Sigmoid colon (tissue), 6 donors: ENCODE measurements at regions not wholly inside any gene's neighbourhood (a gene's known extent, or its start where the extent isn't known, plus 50 kb on each side); places are given as distances from the start of the nearest gene placed in this dataset.

Source experiments
- DNase-seq: peaks from one replicate; pipeline ENCODE4 v3.0.0-alpha.2; 2019
- H3K27ac ChIP-seq, 4 donors: fragments of 200-600 bp; sonication (generic); one replicate each; pipeline ENCODE4 v1.5.1; 2016 to 2019; ENCODE audit warnings: mild to moderate bottlenecking in 1 of 4
- H3K27me3 ChIP-seq, 3 donors: fragments of 200-600 bp; sonication (generic); one replicate each; pipeline ENCODE4 v1.5.1; 2019; ENCODE audit warnings: mild to moderate bottlenecking in 1 of 3
- H3K36me3 ChIP-seq, 4 donors: fragments of 200-600 bp; sonication (generic); one replicate each; pipeline ENCODE4 v1.5.1; 2016 to 2019
- H3K4me1 ChIP-seq, 4 donors: fragments of 200-600 bp; sonication (generic); one replicate each; pipeline ENCODE4 v1.5.1; 2017 to 2019
- H3K4me3 ChIP-seq, 4 donors: fragments of 200-600 bp; sonication (generic); one replicate each; pipeline ENCODE4 v1.5.1; 2017 to 2019; ENCODE audit warnings: mild to moderate bottlenecking in 2 of 4, moderate library complexity in 1 of 4
- H3K9me3 ChIP-seq, 4 donors: fragments of 200-600 bp in 3 of 4; sonication (generic) in 3 of 4; one replicate each; pipeline versions ENCODE4 v1.5.1 to v1.6.1; 2013 to 2019
- EP300 ChIP-seq, 4 donors: sonication (generic); formaldehyde crosslinking; IDR thresholded peaks; one replicate each; pipeline ENCODE4 v1.6.1; 2017; ENCODE audit warnings: antibody characterized with exemption in 4 of 4
- POLR2A ChIP-seq, 2 donors: fragments of 450-650 bp; IDR thresholded peaks; one replicate each; pipeline ENCODE4 v1.6.1; 2016; ENCODE audit warnings: antibody characterized with exemption in 2 of 2, mild to moderate bottlenecking in 2 of 2, moderate library complexity in 2 of 2
- POLR2AphosphoS5 ChIP-seq, 4 donors: sonication (generic); formaldehyde crosslinking; IDR thresholded peaks; one replicate each; pipeline ENCODE4 v1.6.1; 2017; ENCODE audit warnings: antibody characterized with exemption in 4 of 4
- WGBS, 2 donors: extraction: QIAGEN DNeasy Blood & Tissue Kit; methylation state at CpG; one replicate each; pipeline ENCODE4 v1.1.7; 2013; 5-methylcytosine and 5-hydroxymethylcytosine counted together
- intact Hi-C: fragments of 100-400 bp; cut with DNase I; formaldehyde crosslinking; loops from one replicate; pipeline ENCODE4 v1.15.1; 2023
- TF ChIP-seq, protein P1 (sequence below), 4 experiments: fragments of 450-650 bp in 3 of 4; fragments of 200-600 bp in 1 of 4; IDR thresholded peaks; one replicate each; pipeline ENCODE4 v1.5.1; 2016 to 2019; ENCODE audit warnings: antibody characterized with exemption in 4 of 4, mild to moderate bottlenecking in 3 of 4, moderate library complexity in 2 of 4
- donor health status: healthy with polysubstance abuse.
- donor health status: healthy.

DNA sequence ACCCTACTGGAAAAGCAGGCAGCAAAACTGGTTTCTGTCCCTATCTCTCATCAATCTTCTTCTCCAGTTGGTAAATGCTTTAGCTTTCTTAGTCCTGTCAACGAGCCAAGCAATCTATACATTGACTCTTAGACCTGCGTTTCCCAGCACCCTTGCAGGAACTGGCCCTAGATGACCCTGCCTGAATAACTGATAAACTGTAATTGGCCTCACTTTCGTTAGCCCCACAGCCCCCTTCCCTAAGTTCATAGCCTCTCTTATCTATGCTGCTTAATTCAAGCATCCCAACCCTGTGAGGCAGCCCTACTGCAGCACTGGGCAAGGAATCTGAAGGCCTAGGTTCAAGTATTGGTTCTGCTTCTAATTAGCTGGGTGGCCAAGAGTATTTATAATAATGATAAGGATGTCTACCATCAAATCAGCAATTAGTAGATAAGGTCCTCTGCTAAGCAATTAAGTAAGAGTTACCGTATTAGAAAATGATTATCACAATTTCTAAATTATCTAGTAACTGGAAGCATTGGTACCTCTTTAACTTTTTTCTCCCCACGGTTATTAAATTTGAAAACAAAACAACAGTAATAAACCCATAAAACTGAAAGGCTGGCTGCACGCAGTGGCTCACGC, 86.4 kb upstream of the RMDN2 start:
- Histone ChIP-seq H3K36me3 (no peaks in the 10 kb centered on the region), H3K4me1 (peaks cover 0 to 35% (median 25%) of the 10 kb centered on the region in 4 donors), H3K9me3 (no peaks in the 10 kb centered on the region), H3K4me3 (no peak overlapping the region), H3K27me3 (no peaks in the 10 kb centered on the region), H3K27ac (peak overlapping the region; percentile 59 to 85 (median 72))
- no peak for DNase-seq
- 57 to 86% methylated on average over 7 of the region's 7 CpGs for WGBS, 2 donors
- TF ChIP-seq EP300 (IDR thresholded peaks at IDR 0.05): no peak
- TF ChIP-seq POLR2A (IDR thresholded peaks at IDR 0.05): no peak
- intact Hi-C loops: loop anchor here (2.0 to 10.0 kb wide), 3 partner anchors 32 to 314 kb away; no protein-coding TSS in a partner anchor

DNA sequence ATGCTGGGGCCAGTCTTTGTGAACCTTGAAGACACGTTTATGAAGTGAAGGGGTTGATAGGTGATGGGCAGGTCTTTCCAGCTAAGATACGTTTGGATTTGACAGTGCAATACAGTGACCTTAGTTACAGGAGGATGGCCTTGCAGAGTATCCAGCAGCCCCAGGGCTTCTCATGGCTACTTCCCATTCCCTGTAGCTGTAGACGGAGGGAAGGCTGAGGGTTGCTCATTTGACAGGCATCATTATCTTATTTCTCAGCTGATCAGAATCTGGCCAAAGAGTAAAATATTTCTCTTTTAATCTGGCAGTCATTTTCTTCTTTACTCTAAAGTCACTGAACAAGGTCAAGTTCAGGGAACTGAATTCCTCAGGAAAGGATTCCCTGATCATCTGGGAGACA, 85.1 kb upstream of the RMDN2 start:
- Histone ChIP-seq H3K36me3 (no peaks in the 10 kb centered on the region), H3K9me3 (no peaks in the 10 kb centered on the region), H3K27me3 (no peaks in the 10 kb centered on the region), H3K4me3 (no peak overlapping the region), H3K27ac (peak overlapping the region in 1 of 4 donors; percentile 30), H3K4me1 (peaks cover 0 to 38% (median 27%) of the 10 kb centered on the region in 4 donors)
- intact Hi-C loops: loop anchor here (2.0 to 10.0 kb wide), 3 partner anchors 31 to 315 kb away; no protein-coding TSS in a partner anchor
- TF ChIP-seq, protein P1, sequence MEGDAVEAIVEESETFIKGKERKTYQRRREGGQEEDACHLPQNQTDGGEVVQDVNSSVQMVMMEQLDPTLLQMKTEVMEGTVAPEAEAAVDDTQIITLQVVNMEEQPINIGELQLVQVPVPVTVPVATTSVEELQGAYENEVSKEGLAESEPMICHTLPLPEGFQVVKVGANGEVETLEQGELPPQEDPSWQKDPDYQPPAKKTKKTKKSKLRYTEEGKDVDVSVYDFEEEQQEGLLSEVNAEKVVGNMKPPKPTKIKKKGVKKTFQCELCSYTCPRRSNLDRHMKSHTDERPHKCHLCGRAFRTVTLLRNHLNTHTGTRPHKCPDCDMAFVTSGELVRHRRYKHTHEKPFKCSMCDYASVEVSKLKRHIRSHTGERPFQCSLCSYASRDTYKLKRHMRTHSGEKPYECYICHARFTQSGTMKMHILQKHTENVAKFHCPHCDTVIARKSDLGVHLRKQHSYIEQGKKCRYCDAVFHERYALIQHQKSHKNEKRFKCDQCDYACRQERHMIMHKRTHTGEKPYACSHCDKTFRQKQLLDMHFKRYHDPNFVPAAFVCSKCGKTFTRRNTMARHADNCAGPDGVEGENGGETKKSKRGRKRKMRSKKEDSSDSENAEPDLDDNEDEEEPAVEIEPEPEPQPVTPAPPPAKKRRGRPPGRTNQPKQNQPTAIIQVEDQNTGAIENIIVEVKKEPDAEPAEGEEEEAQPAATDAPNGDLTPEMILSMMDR (IDR thresholded peaks at IDR 0.05): no peak
- TF ChIP-seq EP300 (IDR thresholded peaks at IDR 0.05): no peak
- no peak for TF ChIP-seq POLR2AphosphoS5 (IDR thresholded peaks at IDR 0.05)
- TF ChIP-seq POLR2A (IDR thresholded peaks at IDR 0.05): no peak
- WGBS, 2 donors: 87 to 89% methylated on average over 3 of the region's 3 CpGs
- DNase-seq: no peak

DNA sequence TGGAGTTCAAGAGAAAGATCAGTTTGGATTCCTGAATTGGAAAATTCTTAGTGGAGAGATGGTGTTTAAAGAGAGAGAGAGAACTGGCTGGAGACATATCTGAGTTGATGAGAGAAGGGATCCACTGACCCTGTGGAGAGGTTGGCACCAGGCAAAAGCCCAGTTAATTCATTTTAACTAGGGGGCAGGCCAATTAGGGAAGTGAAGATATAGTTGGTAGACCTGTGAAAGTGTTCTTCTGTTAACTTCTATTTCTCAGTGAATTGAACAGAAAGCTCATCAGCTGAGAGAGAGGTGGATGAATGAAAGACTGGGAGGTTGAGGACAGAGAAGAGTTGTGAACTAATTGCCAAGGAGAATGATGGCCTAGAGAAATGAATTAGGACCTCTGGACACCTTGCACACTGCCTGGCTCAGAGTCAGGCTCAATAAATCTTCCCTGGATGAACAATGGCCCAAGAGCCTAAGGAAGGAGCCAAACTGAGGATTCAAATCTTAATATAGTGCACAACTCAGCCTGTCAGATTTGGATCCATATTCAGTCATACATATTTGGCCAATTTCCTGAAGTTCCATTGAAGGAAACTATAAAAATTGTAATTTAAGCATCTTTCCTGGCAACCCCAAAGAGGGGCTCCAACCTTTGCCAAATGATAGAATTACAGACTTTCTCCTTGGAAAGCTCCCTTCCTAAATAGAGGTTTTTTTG, 82.2 kb upstream of the RMDN2 start:
- Histone ChIP-seq H3K27ac (peak overlapping the region in 2 of 4 donors; percentile 0 to 63), H3K4me3 (no peak overlapping the region), H3K9me3 (no peaks in the 10 kb centered on the region), H3K4me1 (peaks cover 0 to 27% (median 23%) of the 10 kb centered on the region in 4 donors), H3K27me3 (no peaks in the 10 kb centered on the region), H3K36me3 (no peaks in the 10 kb centered on the region)
- no peak for DNase-seq
- intact Hi-C loops: no loop called here
- peak in 3 of 4 donors; percentile 46 to 68 (median 67) for TF ChIP-seq POLR2AphosphoS5 (IDR thresholded peaks at IDR 0.05)
- TF ChIP-seq, protein P1 (IDR thresholded peaks at IDR 0.05): no peak
- TF ChIP-seq EP300 (IDR thresholded peaks at IDR 0.05): no peak

DNA sequence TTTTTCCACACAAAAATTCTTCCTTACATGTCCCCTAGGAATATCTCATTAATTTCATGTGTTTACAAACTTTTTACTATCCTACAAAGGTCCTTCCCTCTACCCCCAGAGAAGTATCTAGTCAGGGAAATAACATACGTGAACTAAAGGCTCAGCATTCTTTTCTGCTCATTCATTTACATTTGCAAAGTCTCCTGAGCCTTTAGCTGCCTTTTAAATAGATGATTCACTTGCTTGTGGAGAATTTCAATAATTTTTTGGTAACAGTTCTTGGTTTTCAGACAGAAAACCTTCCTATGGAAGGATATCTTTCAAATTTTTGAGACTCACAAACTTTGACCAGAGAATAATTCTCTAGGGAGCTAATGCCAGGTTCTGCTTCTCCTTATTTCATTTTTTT, 81.5 kb upstream of the RMDN2 start:
- WGBS, 2 donors: 0 to 1% methylated on average over 1 of the region's 1 CpG
- TF ChIP-seq EP300 (IDR thresholded peaks at IDR 0.05) (no peak), POLR2AphosphoS5 (IDR thresholded peaks at IDR 0.05) (no peak), POLR2A (IDR thresholded peaks at IDR 0.05) (no peak)
- TF ChIP-seq, protein P1 (IDR thresholded peaks at IDR 0.05): no peak
- Histone ChIP-seq H3K4me3 (no peak overlapping the region), H3K27ac (peak overlapping the region in 2 of 4 donors; percentile 0 to 63), H3K27me3 (no peaks in the 10 kb centered on the region), H3K4me1 (peaks cover 0 to 22% (median 16%) of the 10 kb centered on the region in 4 donors), H3K9me3 (no peaks in the 10 kb centered on the region), H3K36me3 (no peaks in the 10 kb centered on the region)
- intact Hi-C loops: no loop called here
- no peak for DNase-seq

DNA sequence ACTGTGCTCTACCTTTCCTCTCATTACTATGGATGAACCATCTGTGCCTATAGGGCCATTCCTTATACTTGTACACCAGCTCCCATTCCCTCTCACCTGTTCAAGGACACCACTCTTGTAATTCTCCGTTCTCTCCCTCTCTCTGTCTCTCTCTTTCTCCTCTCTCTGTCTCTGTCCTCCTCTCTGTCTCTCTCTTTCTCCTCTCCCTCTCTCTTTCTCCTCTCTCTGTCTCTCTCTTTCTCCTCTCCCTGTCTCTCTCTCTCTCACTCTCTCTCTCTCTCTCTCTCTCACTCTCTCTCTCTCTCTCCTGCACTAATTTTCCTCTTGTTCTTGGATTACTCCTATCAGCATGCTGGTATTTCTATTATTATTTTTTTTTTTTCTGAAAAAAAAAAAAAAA, 78.9 kb upstream of the RMDN2 start:
- intact Hi-C loops: no loop called here
- peaks cover 0 to 30% (median 17%) of the 10 kb centered on the region in 4 donors for H3K4me1 ChIP-seq
- no peaks in the 10 kb centered on the region for H3K9me3 ChIP-seq
- H3K27ac ChIP-seq: no peak overlapping the region
- WGBS, 2 donors: 1 to 48% methylated on average over 1 of the region's 1 CpG
- no peak for DNase-seq
- TF ChIP-seq POLR2AphosphoS5 (IDR thresholded peaks at IDR 0.05) (no peak), EP300 (IDR thresholded peaks at IDR 0.05) (no peak), POLR2A (IDR thresholded peaks at IDR 0.05) (no peak)
- TF ChIP-seq, protein P1 (IDR thresholded peaks at IDR 0.05): no peak
- H3K4me3 ChIP-seq: no peak overlapping the region
- H3K36me3 ChIP-seq: no peaks in the 10 kb centered on the region
- H3K27me3 ChIP-seq: no peaks in the 10 kb centered on the region
